Adrenal gland (tissue), 9 donors: ENCODE measurements at regions not wholly inside any gene's neighbourhood (a gene's known extent, or its start where the extent isn't known, plus 50 kb on each side); places are given as distances from the start of the nearest gene placed in this dataset.

Experiments used
- DNase-seq, 7 donors: peaks; one replicate each; pipeline ENCODE4 v3.0.0-alpha.2; 2019 to 2020
- H3K27ac ChIP-seq, 5 donors: fragments of 200-600 bp; sonication (generic) in 4 of 5; 1 replicate in 3 of 5; 2 replicates in 2 of 5; pipeline versions ENCODE4 v1.5.1 to v1.8.0; 2016 to 2020; ENCODE audit warnings: mild to moderate bottlenecking in 1 of 5
- H3K27me3 ChIP-seq: fragments of 200-600 bp; 2 replicates; pipeline ENCODE4 v1.8.0; 2021
- H3K36me3 ChIP-seq, 2 donors: fragments of 200-600 bp; replicated peaks in 1 of 2; 1 replicate in 1 of 2; 2 replicates in 1 of 2; pipeline versions ENCODE4 v1.5.1 to v1.8.0; 2018 to 2022
- H3K4me1 ChIP-seq, 2 donors: fragments of 200-600 bp; replicated peaks in 1 of 2; 1 replicate in 1 of 2; 2 replicates in 1 of 2; pipeline versions ENCODE4 v1.5.1 to v1.8.0; 2018 to 2021
- H3K4me3 ChIP-seq, 4 donors: fragments of 200-600 bp; sonication (generic) in 3 of 4; one replicate each; pipeline ENCODE4 v1.5.1; 2016 to 2018
- H3K9me3 ChIP-seq, 3 donors: fragments of 200-600 bp; sonication (generic) in 1 of 3; replicated peaks in 1 of 3; 1 replicate in 2 of 3; 2 replicates in 1 of 3; pipeline versions ENCODE4 v1.5.1 to v1.8.0; 2016 to 2021
- CTCF ChIP-seq, 6 experiments: fragments of 450-650 bp in 4 of 6; fragments of 200-600 bp in 2 of 6; sonication (generic) in 1 of 6; IDR thresholded peaks; 1 replicate in 5 of 6; 2 replicates in 1 of 6; pipeline versions ENCODE4 v1.5.1 to v1.8.0; 2016 to 2021; ENCODE audit warnings: antibody characterized with exemption in 6 of 6, mild to moderate bottlenecking in 2 of 6, moderate library complexity in 1 of 6
- POLR2A ChIP-seq, 2 donors: fragments of 450-650 bp; IDR thresholded peaks; one replicate each; pipeline ENCODE4 v1.6.1; 2017; ENCODE audit warnings: antibody characterized with exemption in 2 of 2, mild to moderate bottlenecking in 2 of 2, moderate library complexity in 1 of 2
- WGBS, 4 donors: extraction: QIAGEN DNeasy Blood & Tissue Kit in 2 of 4; methylation state at CpG; one replicate each; pipeline versions ENCODE4 v1.1.5 to v1.1.7; 2013 to 2017; 5-methylcytosine and 5-hydroxymethylcytosine counted together
- intact Hi-C, 2 donors: fragments of 100-400 bp; cut with DNase I; formaldehyde crosslinking; loops; one replicate each; pipeline versions ENCODE4 v1.14.1 to v1.15.0; 2022 to 2023
- donor health status: healthy with polysubstance abuse.
- donor health status: Bipolar disorder and iron deficiency.
- donor health status: DM: yes; HTN: yes; CAD: no.
- donor health status: DM: no; HTN: no; CAD: no.
- donor health status: DM: no; HTN: no; CAD: no.

GRCh38 chr6:105869835-105870440, 216.2 kb upstream of the PRDM1 start:
- 62 to 73% (median 71%) methylated on average over 5 of the region's 5 CpGs for WGBS, 4 donors
- Histone ChIP-seq H3K27me3 (no peaks in the 10 kb centered on the region), H3K4me3 (no peak overlapping the region), H3K9me3 (no peaks in the 10 kb centered on the region), H3K4me1 (no peaks in the 10 kb centered on the region), H3K36me3 (no peaks in the 10 kb centered on the region), H3K27ac (peak overlapping the region in 1 of 5 donors; percentile 13)
- TF ChIP-seq CTCF (IDR thresholded peaks at IDR 0.05) (no peak), POLR2A (IDR thresholded peaks at IDR 0.05) (no peak)
- DNase-seq, result no peak
- intact Hi-C loops, result no loop called here

- H3K4me1 ChIP-seq, result no peaks in the 10 kb centered on the region
- 84 to 100% (median 91%) methylated on average over 2 of the region's 2 CpGs for WGBS, 4 donors
- intact Hi-C loops, result no loop called here
- no peaks in the 10 kb centered on the region for H3K36me3 ChIP-seq
- no peaks in the 10 kb centered on the region for H3K27me3 ChIP-seq
- no peaks in the 10 kb centered on the region for H3K9me3 ChIP-seq
- no peak overlapping the region for H3K4me3 ChIP-seq
- H3K27ac ChIP-seq, result no peak overlapping the region
- TF ChIP-seq POLR2A (IDR thresholded peaks at IDR 0.05), result no peak
- TF ChIP-seq CTCF (IDR thresholded peaks at IDR 0.05), result no peak
- DNase-seq, result no peak
Observed at GRCh38 chr6:105868823-105869460, 217.2 kb upstream of the PRDM1 start.

- no peaks in the 10 kb centered on the region for H3K36me3 ChIP-seq
- intact Hi-C loops, result no loop called here
- H3K27me3 ChIP-seq, result no peaks in the 10 kb centered on the region
- peak overlapping the region in 1 of 5 donors; percentile 59 for H3K27ac ChIP-seq
- no peaks in the 10 kb centered on the region for H3K4me1 ChIP-seq
- H3K9me3 ChIP-seq, result no peaks in the 10 kb centered on the region
- WGBS, 4 donors, result 59 to 69% (median 61%) methylated on average over 2 of the region's 2 CpGs
- no peak for TF ChIP-seq CTCF (IDR thresholded peaks at IDR 0.05)
- no peak for TF ChIP-seq POLR2A (IDR thresholded peaks at IDR 0.05)
- no peak for DNase-seq
- no peak overlapping the region for H3K4me3 ChIP-seq
Observed at GRCh38 chr6:105867821-105868220, 218.3 kb upstream of the PRDM1 start.

GRCh38 chr6:105867277-105867676, 218.9 kb upstream of the PRDM1 start:
- peak in 3 of 7 donors; percentile 15 to 26 (median 21) for DNase-seq
- intact Hi-C loops, result no loop called here
- TF ChIP-seq CTCF (IDR thresholded peaks at IDR 0.05) (no peak), POLR2A (IDR thresholded peaks at IDR 0.05) (no peak)
- no peaks in the 10 kb centered on the region for H3K9me3 ChIP-seq
- 70 to 86% (median 79%) methylated on average over 5 of the region's 5 CpGs for WGBS, 4 donors
- H3K4me1 ChIP-seq, result no peaks in the 10 kb centered on the region
- H3K36me3 ChIP-seq, result no peaks in the 10 kb centered on the region
- H3K27me3 ChIP-seq, result no peaks in the 10 kb centered on the region
- no peak overlapping the region for H3K4me3 ChIP-seq
- peak overlapping the region in 1 of 5 donors; percentile 59 for H3K27ac ChIP-seq
